AG09319 (cell line): ENCODE measurements at regions not wholly inside any gene's neighbourhood (a gene's known extent, or its start where the extent isn't known, plus 50 kb on each side); places are given as distances from the start of the nearest gene placed in this dataset.

ENCODE experiments used
- DNase-seq: peaks from one replicate; pipeline ENCODE4 v3.0.0-alpha.2; 2010; ENCODE audit warnings: low read depth; ENCODE audit errors: extremely low read depth
- TF ChIP-seq, protein P1 (sequence below): IDR thresholded peaks from 2 replicates; pipeline ENCODE4 v1.5.1; 2011; ENCODE audit warnings: low read depth, mild to moderate bottlenecking, inconsistent platforms, low read length, moderate library complexity

- no peak for DNase-seq
- TF ChIP-seq, protein P1, sequence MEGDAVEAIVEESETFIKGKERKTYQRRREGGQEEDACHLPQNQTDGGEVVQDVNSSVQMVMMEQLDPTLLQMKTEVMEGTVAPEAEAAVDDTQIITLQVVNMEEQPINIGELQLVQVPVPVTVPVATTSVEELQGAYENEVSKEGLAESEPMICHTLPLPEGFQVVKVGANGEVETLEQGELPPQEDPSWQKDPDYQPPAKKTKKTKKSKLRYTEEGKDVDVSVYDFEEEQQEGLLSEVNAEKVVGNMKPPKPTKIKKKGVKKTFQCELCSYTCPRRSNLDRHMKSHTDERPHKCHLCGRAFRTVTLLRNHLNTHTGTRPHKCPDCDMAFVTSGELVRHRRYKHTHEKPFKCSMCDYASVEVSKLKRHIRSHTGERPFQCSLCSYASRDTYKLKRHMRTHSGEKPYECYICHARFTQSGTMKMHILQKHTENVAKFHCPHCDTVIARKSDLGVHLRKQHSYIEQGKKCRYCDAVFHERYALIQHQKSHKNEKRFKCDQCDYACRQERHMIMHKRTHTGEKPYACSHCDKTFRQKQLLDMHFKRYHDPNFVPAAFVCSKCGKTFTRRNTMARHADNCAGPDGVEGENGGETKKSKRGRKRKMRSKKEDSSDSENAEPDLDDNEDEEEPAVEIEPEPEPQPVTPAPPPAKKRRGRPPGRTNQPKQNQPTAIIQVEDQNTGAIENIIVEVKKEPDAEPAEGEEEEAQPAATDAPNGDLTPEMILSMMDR, result no peak
These were observed 701.9 kb upstream of the MAP3K7 start for GRCh38 chr6:91288741-91289140.

GRCh38 chr6:91281901-91282300 is 695.0 kb upstream of the MAP3K7 start:
- no peak for DNase-seq
- TF ChIP-seq, protein P1, result no peak

DNA sequence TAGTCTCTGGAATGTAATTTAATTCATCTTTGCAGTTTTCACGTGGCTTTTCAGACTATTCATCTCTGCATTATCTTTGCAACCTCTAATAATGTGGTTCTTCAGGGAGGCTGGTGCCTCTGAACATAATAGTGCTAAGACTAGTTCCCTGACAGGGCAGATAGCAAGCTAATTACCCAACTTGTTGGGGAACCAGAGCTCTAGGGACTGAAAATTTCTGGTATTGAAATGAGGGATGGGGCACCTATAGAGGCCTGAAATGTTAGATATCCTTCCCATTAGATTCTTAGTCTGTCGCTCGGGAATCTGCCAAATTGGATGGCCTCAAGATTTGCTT is 693.6 kb upstream of the MAP3K7 start:
- DNase-seq, result no peak
- TF ChIP-seq, protein P1, result no peak

- TF ChIP-seq, protein P1, result no peak
- DNase-seq, result no peak
These were observed 693.0 kb upstream of the MAP3K7 start for GRCh38 chr6:91279740-91280493.

DNA sequence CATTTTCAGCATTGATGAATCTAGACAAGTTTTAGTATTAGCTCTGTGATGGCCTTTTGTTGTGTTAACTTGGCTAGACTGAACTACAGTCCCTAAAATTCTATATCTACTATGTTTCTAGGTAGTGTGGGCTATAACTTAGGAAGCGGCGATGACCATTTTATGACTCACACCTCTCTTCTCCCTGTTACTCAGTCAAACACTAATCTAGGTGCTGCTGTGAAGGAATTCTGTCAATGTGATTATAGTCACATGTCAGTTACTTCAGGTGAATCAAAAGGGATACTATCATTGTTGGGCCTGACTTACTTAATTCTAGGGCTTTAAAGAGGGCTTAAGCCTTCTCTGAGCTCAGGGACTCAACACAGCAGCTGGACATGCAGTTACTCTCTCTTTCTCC is 691.5 kb upstream of the MAP3K7 start:
- no peak for DNase-seq
- TF ChIP-seq, protein P1, result no peak

DNA sequence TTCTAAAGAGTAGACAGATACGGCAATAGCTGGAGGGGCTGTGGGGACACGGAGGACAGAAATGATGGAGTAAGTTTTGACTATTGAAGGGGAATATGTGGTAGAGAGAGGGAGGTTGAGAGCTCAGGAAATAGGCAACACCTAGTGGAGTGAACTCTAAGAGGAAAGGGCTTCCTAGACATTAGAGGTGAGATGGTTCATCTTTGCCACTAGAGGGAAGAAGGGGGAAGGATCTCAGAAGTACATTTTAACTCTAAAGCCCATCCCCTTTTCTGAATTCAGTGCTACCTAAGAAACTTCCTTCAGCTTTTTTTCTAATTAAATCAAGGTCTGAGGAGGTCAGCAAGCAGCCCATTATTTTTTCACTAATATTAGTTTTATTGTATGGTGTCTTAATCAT is 689.4 kb upstream of the MAP3K7 start:
- DNase-seq, result no peak
- TF ChIP-seq, protein P1, result no peak

- no peak for DNase-seq
- TF ChIP-seq, protein P1, result no peak
These were observed 686.9 kb upstream of the MAP3K7 start for GRCh38 chr6:91273729-91274128.
